ENCODE measurements at regions not wholly inside any gene's neighbourhood (a gene's known extent, or its start where the extent isn't known, plus 50 kb on each side); places are given as distances from the start of the nearest gene placed in this dataset.
"Not testable (repeated sequence)": the region's sequence is repeated elsewhere in the genome, so short reads cannot be mapped to it uniquely, and the experiment has no call there.

GRCh38 chr15:95013381-95013780 is 782.0 kb downstream of the MCTP2 start:
- DNase-seq (ENCODE audit: low spot score) = no peak

GRCh38 chr15:95016511-95017229 is 785.3 kb downstream of the MCTP2 start:
- DNase-seq (ENCODE audit: low spot score) = no peak

GRCh38 chr15:95017666-95018328 is 786.4 kb downstream of the MCTP2 start:
- DNase-seq (ENCODE audit: low spot score) = no peak

- DNase-seq (ENCODE audit: low spot score) = no peak
These were observed 787.7 kb downstream of the MCTP2 start for GRCh38 chr15:95018888-95019545.

GRCh38 chr15:95019907-95020306 is 788.5 kb downstream of the MCTP2 start:
- no peak for DNase-seq (ENCODE audit: low spot score)

- DNase-seq (ENCODE audit: low spot score) = no peak
These were observed 790.5 kb downstream of the MCTP2 start for GRCh38 chr15:95021816-95022215.

GRCh38 chr15:95024351-95024750 is 793.0 kb downstream of the MCTP2 start:
- no peak for DNase-seq (ENCODE audit: low spot score)

GRCh38 chr15:95025924-95026728 is 794.8 kb downstream of the MCTP2 start:
- DNase-seq (ENCODE audit: low spot score) = no peak

GRCh38 chr15:95027981-95028380 is 796.6 kb downstream of the MCTP2 start:
- DNase-seq (ENCODE audit: low spot score) = no peak

- no peak for DNase-seq (ENCODE audit: low spot score)
These were observed 800.8 kb downstream of the MCTP2 start for GRCh38 chr15:95032156-95032555.

- no peak for DNase-seq (ENCODE audit: low spot score)
These were observed 803.7 kb downstream of the MCTP2 start for GRCh38 chr15:95035106-95035505.

GRCh38 chr15:95041297-95041696 is 809.9 kb downstream of the MCTP2 start:
- DNase-seq (ENCODE audit: low spot score) = no peak

- DNase-seq (ENCODE audit: low spot score) = not testable (repeated sequence)
These were observed 812.0 kb downstream of the MCTP2 start for GRCh38 chr15:95043236-95043932.

GRCh38 chr15:95043933-95044313 is 812.6 kb downstream of the MCTP2 start:
- no peak for DNase-seq (ENCODE audit: low spot score)

- no peak for DNase-seq (ENCODE audit: low spot score)
These were observed 813.5 kb downstream of the MCTP2 start for GRCh38 chr15:95044745-95045417.

GRCh38 chr15:95051861-95052260 is 820.5 kb downstream of the MCTP2 start:
- no peak for DNase-seq (ENCODE audit: low spot score)

- DNase-seq (ENCODE audit: low spot score) = no peak
These were observed 828.1 kb downstream of the MCTP2 start for GRCh38 chr15:95059346-95059905.

- no peak for DNase-seq (ENCODE audit: low spot score)
These were observed 837.5 kb downstream of the MCTP2 start for GRCh38 chr15:95068701-95069521.

GRCh38 chr15:95075792-95076677 is 844.7 kb downstream of the MCTP2 start:
- no peak for DNase-seq (ENCODE audit: low spot score)

All from germinal center (tissue), 1 donor.